Astrocyte of the cerebellum (primary cell): ENCODE measurements at regions not wholly inside any gene's neighbourhood (a gene's known extent, or its start where the extent isn't known, plus 50 kb on each side); places are given as distances from the start of the nearest gene placed in this dataset.

Experiments
- DNase-seq: peaks from one replicate; pipeline ENCODE4 v3.0.0-alpha.2; 2011; ENCODE audit warnings: low read depth
- H3K4me3 ChIP-seq: 2 replicates; pipeline ENCODE4 v1.5.1; 2011; ENCODE audit warnings: mild to moderate bottlenecking, low read depth, low read length, moderate library complexity
- CTCF ChIP-seq: IDR thresholded peaks from 2 replicates; pipeline ENCODE4 v1.5.1; 2012; ENCODE audit warnings: low read length, low read depth, moderate library complexity, mild to moderate bottlenecking; ENCODE audit errors: missing control alignments
- in situ Hi-C: cut with HindIII; loops from 2 replicates; pipeline ENCODE4 v1.10.0; 2017; ENCODE audit warnings: low sequenced_read_pairs

- peak overlapping the region; percentile 9 for H3K4me3 ChIP-seq
- in situ Hi-C loops, result no loop called here
- peak; percentile 43 for DNase-seq
- no peak for TF ChIP-seq CTCF
Observed at GRCh38 chr18:45291621-45292615, 323.4 kb upstream of the SLC14A2 start.

GRCh38 chr18:45295388-45295787, 319.9 kb upstream of the SLC14A2 start:
- TF ChIP-seq CTCF, result no peak
- no peak overlapping the region for H3K4me3 ChIP-seq
- no peak for DNase-seq
- in situ Hi-C loops, result no loop called here

- no peak for DNase-seq
- TF ChIP-seq CTCF, result no peak
- in situ Hi-C loops, result no loop called here
- no peak overlapping the region for H3K4me3 ChIP-seq
Observed at GRCh38 chr18:45298986-45299385, 316.3 kb upstream of the SLC14A2 start.

GRCh38 chr18:45303026-45303425, 312.2 kb upstream of the SLC14A2 start:
- no peak for TF ChIP-seq CTCF
- in situ Hi-C loops, result no loop called here
- DNase-seq, result no peak
- no peak overlapping the region for H3K4me3 ChIP-seq

GRCh38 chr18:45304558-45304957, 310.7 kb upstream of the SLC14A2 start:
- in situ Hi-C loops, result no loop called here
- H3K4me3 ChIP-seq, result no peak overlapping the region
- DNase-seq, result no peak
- no peak for TF ChIP-seq CTCF

GRCh38 chr18:45312555-45313126, 302.6 kb upstream of the SLC14A2 start:
- no peak for TF ChIP-seq CTCF
- no peak overlapping the region for H3K4me3 ChIP-seq
- DNase-seq, result no peak
- in situ Hi-C loops, result no loop called here
